H1 (cell line): ENCODE measurements at regions not wholly inside any gene's neighbourhood (a gene's known extent, or its start where the extent isn't known, plus 50 kb on each side); places are given as distances from the start of the nearest gene placed in this dataset.

Source experiments
- FOSL1 ChIP-seq: IDR thresholded peaks from 2 replicates; pipeline ENCODE4 v1.6.1; 2011; ENCODE audit warnings: mild to moderate bottlenecking, low read depth, low read length, moderate library complexity; ENCODE audit not compliant: insufficient read depth
- POLR2A ChIP-seq, 2 experiments: IDR thresholded peaks; 1 replicate in 1 of 2; 2 replicates in 1 of 2; pipeline ENCODE4 v1.6.1; 2011; ENCODE audit warnings: low read depth in 2 of 2, low read length in 2 of 2, mild to moderate bottlenecking in 2 of 2; ENCODE audit errors: control extremely low read depth in 1 of 2
- SIN3A ChIP-seq, 2 experiments: IDR thresholded peaks in 1 of 2; conservative IDR thresholded peaks in 1 of 2; 2 replicates each; pipeline ENCODE4 v1.6.1; 2011 to 2012; ENCODE audit warnings: low read length in 2 of 2, improper control_type of control experiment in 1 of 2, low read depth in 1 of 2, mild to moderate bottlenecking in 1 of 2
- SUZ12 ChIP-seq: fragments of 200-600 bp; sonication (generic); IDR thresholded peaks from 2 replicates; pipeline ENCODE4 v1.6.1; 2012; ENCODE audit warnings: mild to moderate bottlenecking, inconsistent platforms, low read length, moderate library complexity, mixed read lengths
- ZNF274 ChIP-seq: IDR thresholded peaks from 2 replicates; pipeline ENCODE4 v1.7.0; 2012; ENCODE audit warnings: low read length, borderline replicate concordance; ENCODE audit errors: extremely low read depth
- TF ChIP-seq, protein P1 (sequence below): IDR thresholded peaks from 2 replicates; pipeline ENCODE4 v1.6.1; 2012; ENCODE audit warnings: inconsistent platforms
- TF ChIP-seq, protein P2 (sequence below), 3 experiments: IDR thresholded peaks; 1 replicate in 2 of 3; 2 replicates in 1 of 3; pipeline versions ENCODE4 v1.5.1 to v1.6.1; 2011; ENCODE audit warnings: low read length in 3 of 3, mild to moderate bottlenecking in 3 of 3, inconsistent platforms in 2 of 3, low read depth in 1 of 3, moderate library complexity in 1 of 3; ENCODE audit not compliant: insufficient read depth in 1 of 3; ENCODE audit errors: control extremely low read depth in 1 of 3

DNA sequence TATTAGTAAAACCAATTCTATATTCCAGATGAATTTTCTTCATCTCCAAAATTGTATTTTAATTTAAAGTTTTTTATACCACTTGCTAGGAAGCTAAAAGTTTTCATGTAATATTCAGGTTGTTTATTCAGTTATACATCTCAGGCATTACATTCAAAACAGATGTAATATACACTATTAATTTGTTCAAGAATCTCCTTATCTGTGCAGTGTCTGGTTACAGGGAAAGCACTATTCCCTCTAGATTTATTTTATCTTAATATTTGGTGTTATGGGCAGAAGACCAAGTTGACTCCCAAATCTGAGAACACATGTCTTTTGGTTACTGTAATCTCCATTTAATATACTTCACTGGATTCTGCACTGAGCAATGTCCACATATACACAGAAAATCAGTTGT, 953.4 kb downstream of the ANKRD7 start:
- TF ChIP-seq POLR2A (IDR thresholded peaks at IDR 0.05; ENCODE audit: control extremely low read depth in 1 of 2, low read depth in 2 of 2, low read length in 2 of 2) (no peak), ZNF274 (no peak), SUZ12 (no peak), FOSL1 (no peak), SIN3A (conservative IDR thresholded peaks at IDR 0.05 in 1 of 2, IDR thresholded peaks at IDR 0.05 in 1 of 2; ENCODE audit: low read depth in 1 of 2, low read length in 2 of 2) (no peak)
- TF ChIP-seq, protein P1, sequence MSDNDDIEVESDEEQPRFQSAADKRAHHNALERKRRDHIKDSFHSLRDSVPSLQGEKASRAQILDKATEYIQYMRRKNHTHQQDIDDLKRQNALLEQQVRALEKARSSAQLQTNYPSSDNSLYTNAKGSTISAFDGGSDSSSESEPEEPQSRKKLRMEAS: no peak
- TF ChIP-seq, protein P2, sequence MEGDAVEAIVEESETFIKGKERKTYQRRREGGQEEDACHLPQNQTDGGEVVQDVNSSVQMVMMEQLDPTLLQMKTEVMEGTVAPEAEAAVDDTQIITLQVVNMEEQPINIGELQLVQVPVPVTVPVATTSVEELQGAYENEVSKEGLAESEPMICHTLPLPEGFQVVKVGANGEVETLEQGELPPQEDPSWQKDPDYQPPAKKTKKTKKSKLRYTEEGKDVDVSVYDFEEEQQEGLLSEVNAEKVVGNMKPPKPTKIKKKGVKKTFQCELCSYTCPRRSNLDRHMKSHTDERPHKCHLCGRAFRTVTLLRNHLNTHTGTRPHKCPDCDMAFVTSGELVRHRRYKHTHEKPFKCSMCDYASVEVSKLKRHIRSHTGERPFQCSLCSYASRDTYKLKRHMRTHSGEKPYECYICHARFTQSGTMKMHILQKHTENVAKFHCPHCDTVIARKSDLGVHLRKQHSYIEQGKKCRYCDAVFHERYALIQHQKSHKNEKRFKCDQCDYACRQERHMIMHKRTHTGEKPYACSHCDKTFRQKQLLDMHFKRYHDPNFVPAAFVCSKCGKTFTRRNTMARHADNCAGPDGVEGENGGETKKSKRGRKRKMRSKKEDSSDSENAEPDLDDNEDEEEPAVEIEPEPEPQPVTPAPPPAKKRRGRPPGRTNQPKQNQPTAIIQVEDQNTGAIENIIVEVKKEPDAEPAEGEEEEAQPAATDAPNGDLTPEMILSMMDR (IDR thresholded peaks at IDR 0.05; ENCODE audit: control extremely low read depth in 1 of 3, insufficient read depth in 1 of 3, low read depth in 1 of 3, low read length in 3 of 3): no peak
